HG03520 (cell line): ENCODE measurements at regions not wholly inside any gene's neighbourhood (a gene's known extent, or its start where the extent isn't known, plus 50 kb on each side); places are given as distances from the start of the nearest gene placed in this dataset.

Experiments
- ATAC-seq: cut with Tn5 transposase; IDR thresholded peaks from one replicate; pipeline ENCODE4 v1.9.1; 2021; ENCODE audit warnings: mild to moderate bottlenecking, moderate library complexity; ENCODE audit not compliant: unreplicated experiment

GRCh38 chr13:63139277-63139676 is 1723.6 kb upstream of the PCDH20 start:
- no peak for ATAC-seq

- ATAC-seq = no peak
Observed at GRCh38 chr13:63129995-63130394, 1714.3 kb upstream of the PCDH20 start.

GRCh38 chr13:63128716-63129115 is 1713.1 kb upstream of the PCDH20 start:
- ATAC-seq = no peak

GRCh38 chr13:63124863-63125262 is 1709.2 kb upstream of the PCDH20 start:
- no peak for ATAC-seq

GRCh38 chr13:63120883-63121282 is 1705.2 kb upstream of the PCDH20 start:
- ATAC-seq = no peak

- ATAC-seq = no peak
Observed at GRCh38 chr13:63117710-63118109, 1702.1 kb upstream of the PCDH20 start.

- ATAC-seq = no peak
Observed at GRCh38 chr13:63112799-63113395, 1697.2 kb upstream of the PCDH20 start.

- ATAC-seq = no peak
Observed at GRCh38 chr13:63110466-63110865, 1694.8 kb upstream of the PCDH20 start.

GRCh38 chr13:63107179-63107943 is 1691.7 kb upstream of the PCDH20 start:
- ATAC-seq = no peak

- ATAC-seq = no peak
Observed at GRCh38 chr13:63094717-63095116, 1679.1 kb upstream of the PCDH20 start.

- no peak for ATAC-seq
Observed at GRCh38 chr13:63093907-63094469, 1678.3 kb upstream of the PCDH20 start.

GRCh38 chr13:63092456-63092855 is 1676.8 kb upstream of the PCDH20 start:
- no peak for ATAC-seq

GRCh38 chr13:63090524-63090923 is 1674.9 kb upstream of the PCDH20 start:
- ATAC-seq = no peak

GRCh38 chr13:63088226-63088625 is 1672.6 kb upstream of the PCDH20 start:
- no peak for ATAC-seq

GRCh38 chr13:63086286-63086685 is 1670.6 kb upstream of the PCDH20 start:
- ATAC-seq = no peak

- no peak for ATAC-seq
Observed at GRCh38 chr13:63085851-63086250, 1670.2 kb upstream of the PCDH20 start.

GRCh38 chr13:63081400-63082014 is 1665.9 kb upstream of the PCDH20 start:
- ATAC-seq = no peak

GRCh38 chr13:63075126-63075525 is 1659.5 kb upstream of the PCDH20 start:
- no peak for ATAC-seq

GRCh38 chr13:63050287-63050686 is 1634.6 kb upstream of the PCDH20 start:
- ATAC-seq = no peak

GRCh38 chr13:63048653-63049052 is 1633.0 kb upstream of the PCDH20 start:
- ATAC-seq = no peak

GRCh38 chr13:63044589-63045313 is 1629.1 kb upstream of the PCDH20 start:
- no peak for ATAC-seq
